ENCODE measurements at regions not wholly inside any gene's neighbourhood (a gene's known extent, or its start where the extent isn't known, plus 50 kb on each side); places are given as distances from the start of the nearest gene placed in this dataset.

GRCh38 chr2:213202011-213202410 lies 50.6 kb upstream of the IKZF2 start:
- Mint-ChIP-seq H3K4me3 (no peak overlapping the region), H3K4me1 (no peaks in the 10 kb centered on the region), H3K27me3 (no peaks in the 10 kb centered on the region), H3K9me3 (peaks cover 9% of the 10 kb centered on the region), H3K36me3 (ENCODE audit: low read depth) (no peaks in the 10 kb centered on the region), H3K27ac (no peak overlapping the region)
- DNase-seq (no peak), ATAC-seq (no peak)

DNA sequence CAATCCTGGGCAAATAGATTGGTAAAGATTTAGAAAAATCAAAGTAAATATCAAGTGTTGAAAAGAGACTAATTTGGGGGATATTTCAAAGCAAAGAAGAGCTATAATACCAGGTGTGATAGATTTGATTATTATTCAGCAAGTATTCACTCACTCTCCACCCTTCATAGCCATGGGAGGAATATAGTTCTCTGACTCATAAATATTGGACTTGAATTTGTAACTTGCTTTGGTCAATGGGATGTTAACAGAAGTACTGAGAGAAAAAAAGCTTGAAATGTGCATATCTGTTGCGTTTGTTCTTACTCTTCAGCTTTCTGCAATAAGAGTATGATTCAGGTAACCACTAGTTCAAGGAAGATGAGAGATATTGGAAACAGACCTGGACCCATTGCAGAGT lies 54.5 kb upstream of the IKZF2 start:
- DNase-seq (no peak), ATAC-seq (no peak)
- no peaks in the 10 kb centered on the region for H3K4me1 Mint-ChIP-seq
- H3K9me3 Mint-ChIP-seq: no peaks in the 10 kb centered on the region
- H3K36me3 Mint-ChIP-seq (ENCODE audit: low read depth): no peaks in the 10 kb centered on the region
- H3K4me3 Mint-ChIP-seq: no peak overlapping the region
- H3K27me3 Mint-ChIP-seq: no peaks in the 10 kb centered on the region
- no peak overlapping the region for H3K27ac Mint-ChIP-seq

GRCh38 chr2:213213186-213213585 lies 61.8 kb upstream of the IKZF2 start:
- H3K36me3 Mint-ChIP-seq (ENCODE audit: low read depth): no peaks in the 10 kb centered on the region
- no peak overlapping the region for H3K4me3 Mint-ChIP-seq
- H3K27ac Mint-ChIP-seq: no peak overlapping the region
- no peaks in the 10 kb centered on the region for H3K4me1 Mint-ChIP-seq
- H3K27me3 Mint-ChIP-seq: no peaks in the 10 kb centered on the region
- no peaks in the 10 kb centered on the region for H3K9me3 Mint-ChIP-seq
- DNase-seq (no peak), ATAC-seq (no peak)

- H3K36me3 Mint-ChIP-seq (ENCODE audit: low read depth): no peaks in the 10 kb centered on the region
- ATAC-seq: no peak
- H3K27ac Mint-ChIP-seq: no peak overlapping the region
- no peaks in the 10 kb centered on the region for H3K27me3 Mint-ChIP-seq
- H3K9me3 Mint-ChIP-seq: no peaks in the 10 kb centered on the region
- no peak overlapping the region for H3K4me3 Mint-ChIP-seq
- no peaks in the 10 kb centered on the region for H3K4me1 Mint-ChIP-seq
- no peak for DNase-seq
Measured at GRCh38 chr2:213214209-213214608, 62.8 kb upstream of the IKZF2 start.

DNA sequence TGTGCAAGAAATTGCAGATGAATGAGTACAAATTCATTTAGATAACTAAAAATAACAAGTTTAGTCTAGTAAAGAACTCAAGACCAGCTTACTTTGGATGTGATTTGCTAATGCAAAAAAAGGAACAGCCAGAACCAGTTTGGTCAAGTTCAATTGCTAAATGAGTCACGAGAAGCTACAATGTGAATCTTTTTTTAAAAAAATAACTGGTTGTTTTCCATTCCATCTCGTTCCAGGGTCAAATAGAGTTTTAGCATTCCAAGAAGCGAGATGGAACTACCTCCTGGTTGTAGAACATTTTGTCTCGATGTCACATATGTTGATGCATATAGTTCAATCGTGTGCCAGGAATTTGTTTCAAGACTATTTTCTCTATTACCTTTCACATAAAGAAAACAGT lies 65.0 kb upstream of the IKZF2 start:
- no peaks in the 10 kb centered on the region for H3K36me3 Mint-ChIP-seq (ENCODE audit: low read depth)
- no peak for DNase-seq

DNA sequence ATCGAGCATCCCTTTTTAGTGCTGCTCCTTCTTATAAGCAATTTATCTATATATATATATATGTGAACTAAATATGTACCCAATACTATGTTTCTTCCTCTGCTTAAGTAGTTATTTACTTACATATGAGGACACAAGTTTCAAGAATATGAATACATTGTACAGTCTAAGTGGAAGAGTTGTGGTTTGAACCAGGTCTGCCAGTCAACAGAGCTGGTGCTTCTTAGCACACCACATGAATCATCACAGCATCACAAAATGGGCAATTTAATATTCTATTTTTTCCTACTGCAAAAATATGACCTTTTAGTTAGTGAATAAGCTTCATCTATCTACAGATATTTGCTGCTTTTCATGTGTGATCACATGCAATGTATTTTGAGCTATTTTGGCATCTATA lies 64.4 kb upstream of the SPAG16 start:
- Mint-ChIP-seq H3K27me3 (no peaks in the 10 kb centered on the region), H3K9me3 (no peaks in the 10 kb centered on the region), H3K27ac (no peak overlapping the region), H3K4me3 (no peak overlapping the region), H3K4me1 (peaks cover 2% of the 10 kb centered on the region), H3K36me3 (ENCODE audit: low read depth) (no peaks in the 10 kb centered on the region)
- DNase-seq (no peak), ATAC-seq (no peak)

More for the DNA sequence above, 65.0 kb upstream of the IKZF2 start:
- ATAC-seq: no peak
- H3K4me1 Mint-ChIP-seq: peaks cover 2% of the 10 kb centered on the region
- no peaks in the 10 kb centered on the region for H3K27me3 Mint-ChIP-seq
- H3K4me3 Mint-ChIP-seq: no peak overlapping the region
- H3K27ac Mint-ChIP-seq: no peak overlapping the region
- H3K9me3 Mint-ChIP-seq: no peaks in the 10 kb centered on the region

- ATAC-seq: no peak
- H3K9me3 Mint-ChIP-seq: no peaks in the 10 kb centered on the region
Measured at GRCh38 chr2:213220967-213221603, 63.2 kb upstream of the SPAG16 start.

DNA sequence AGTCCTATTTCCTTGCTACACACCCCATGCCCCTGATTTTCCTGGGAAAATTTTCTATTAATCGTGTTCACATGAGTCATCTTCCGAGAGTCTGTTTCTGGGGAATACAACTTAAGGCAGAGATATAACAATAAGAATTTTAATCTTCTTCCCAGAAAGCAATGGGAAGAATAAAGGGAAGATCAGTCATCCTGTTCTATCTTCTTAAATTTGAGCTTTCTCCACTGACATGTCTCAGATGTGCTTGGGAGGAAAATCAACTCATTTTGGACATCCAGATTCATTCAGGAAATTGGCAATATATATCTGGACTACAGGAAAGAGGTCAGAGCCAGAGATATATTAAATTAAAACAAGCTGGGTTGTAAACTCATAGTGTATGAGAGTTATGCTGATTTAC lies 62.3 kb upstream of the SPAG16 start:
- ATAC-seq (no peak), DNase-seq (no peak)
- H3K27ac Mint-ChIP-seq: no peak overlapping the region
- H3K4me3 Mint-ChIP-seq: no peak overlapping the region
- H3K36me3 Mint-ChIP-seq (ENCODE audit: low read depth): no peaks in the 10 kb centered on the region
- peaks cover 5% of the 10 kb centered on the region for H3K4me1 Mint-ChIP-seq
- H3K9me3 Mint-ChIP-seq: no peaks in the 10 kb centered on the region
- no peaks in the 10 kb centered on the region for H3K27me3 Mint-ChIP-seq

More at GRCh38 chr2:213220967-213221603, 63.2 kb upstream of the SPAG16 start:
- no peak for DNase-seq
- Mint-ChIP-seq H3K27ac (no peak overlapping the region), H3K4me1 (peaks cover 2% of the 10 kb centered on the region), H3K36me3 (ENCODE audit: low read depth) (no peaks in the 10 kb centered on the region), H3K27me3 (no peaks in the 10 kb centered on the region), H3K4me3 (no peak overlapping the region)

GRCh38 chr2:213224366-213224765 lies 59.9 kb upstream of the SPAG16 start:
- no peak overlapping the region for H3K4me3 Mint-ChIP-seq
- no peaks in the 10 kb centered on the region for H3K36me3 Mint-ChIP-seq (ENCODE audit: low read depth)
- no peaks in the 10 kb centered on the region for H3K27me3 Mint-ChIP-seq
- ATAC-seq (no peak), DNase-seq (no peak)
- no peak overlapping the region for H3K27ac Mint-ChIP-seq
- peaks cover 7% of the 10 kb centered on the region for H3K4me1 Mint-ChIP-seq
- no peaks in the 10 kb centered on the region for H3K9me3 Mint-ChIP-seq

GRCh38 chr2:213225866-213226265 lies 58.4 kb upstream of the SPAG16 start:
- Mint-ChIP-seq H3K4me3 (no peak overlapping the region), H3K27me3 (no peaks in the 10 kb centered on the region), H3K9me3 (no peaks in the 10 kb centered on the region), H3K27ac (no peak overlapping the region), H3K4me1 (peaks cover 7% of the 10 kb centered on the region), H3K36me3 (ENCODE audit: low read depth) (no peaks in the 10 kb centered on the region)
- no peak for ATAC-seq
- DNase-seq: no peak

GRCh38 chr2:213227458-213227857 lies 56.8 kb upstream of the SPAG16 start:
- H3K9me3 Mint-ChIP-seq: no peaks in the 10 kb centered on the region
- H3K27me3 Mint-ChIP-seq: no peaks in the 10 kb centered on the region
- no peaks in the 10 kb centered on the region for H3K36me3 Mint-ChIP-seq (ENCODE audit: low read depth)
- DNase-seq (no peak), ATAC-seq (peak; percentile 65)
- H3K4me3 Mint-ChIP-seq: no peak overlapping the region
- peaks cover 5% of the 10 kb centered on the region for H3K4me1 Mint-ChIP-seq
- H3K27ac Mint-ChIP-seq: no peak overlapping the region

DNA sequence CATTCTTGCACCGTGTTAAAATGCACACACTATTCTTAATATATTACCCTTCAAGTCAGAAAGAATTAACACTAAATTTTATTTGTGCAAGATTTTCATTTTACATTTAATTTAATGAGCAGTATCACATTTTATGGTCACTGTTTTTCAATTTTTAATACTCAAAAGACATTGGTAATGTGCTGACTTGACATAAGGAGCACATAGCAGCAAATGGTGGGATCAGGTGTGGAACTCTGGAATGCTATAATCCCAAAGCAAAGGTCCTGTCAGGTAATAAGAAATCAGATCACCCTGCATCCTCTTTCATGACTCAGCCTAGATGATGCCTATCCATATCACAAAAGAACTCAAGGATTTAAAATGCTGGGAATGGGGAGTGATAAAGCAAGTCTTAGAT lies 55.6 kb upstream of the SPAG16 start:
- H3K27me3 Mint-ChIP-seq: no peaks in the 10 kb centered on the region
- H3K36me3 Mint-ChIP-seq (ENCODE audit: low read depth): no peaks in the 10 kb centered on the region
- H3K9me3 Mint-ChIP-seq: no peaks in the 10 kb centered on the region
- H3K4me1 Mint-ChIP-seq: peaks cover 16% of the 10 kb centered on the region
- no peak for ATAC-seq
- H3K27ac Mint-ChIP-seq: no peak overlapping the region
- no peak for DNase-seq
- no peak overlapping the region for H3K4me3 Mint-ChIP-seq

DNA sequence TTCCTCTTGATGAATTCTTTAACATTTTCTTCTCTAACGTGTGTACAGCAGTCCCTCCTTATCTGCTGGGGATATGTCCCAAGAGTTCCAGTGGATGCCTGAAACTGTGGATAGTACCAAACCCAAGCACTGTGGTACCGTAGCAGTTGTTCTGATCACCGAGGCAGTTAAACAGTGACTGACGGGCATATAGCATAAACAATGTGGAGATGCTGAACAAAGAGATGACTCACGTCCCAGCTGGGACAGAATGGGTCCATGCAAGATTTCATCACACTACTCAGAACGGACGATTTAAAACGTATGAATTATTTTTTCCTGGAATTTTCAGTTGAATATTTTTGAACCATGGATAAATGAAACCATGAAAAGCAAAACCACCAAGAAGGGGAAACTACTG lies 54.5 kb upstream of the SPAG16 start:
- no peak overlapping the region for H3K27ac Mint-ChIP-seq
- peaks cover 26% of the 10 kb centered on the region for H3K4me1 Mint-ChIP-seq
- H3K9me3 Mint-ChIP-seq: no peaks in the 10 kb centered on the region
- H3K27me3 Mint-ChIP-seq: no peaks in the 10 kb centered on the region
- H3K4me3 Mint-ChIP-seq: no peak overlapping the region
- ATAC-seq: no peak
- DNase-seq: no peak
- H3K36me3 Mint-ChIP-seq (ENCODE audit: low read depth): no peaks in the 10 kb centered on the region

DNA sequence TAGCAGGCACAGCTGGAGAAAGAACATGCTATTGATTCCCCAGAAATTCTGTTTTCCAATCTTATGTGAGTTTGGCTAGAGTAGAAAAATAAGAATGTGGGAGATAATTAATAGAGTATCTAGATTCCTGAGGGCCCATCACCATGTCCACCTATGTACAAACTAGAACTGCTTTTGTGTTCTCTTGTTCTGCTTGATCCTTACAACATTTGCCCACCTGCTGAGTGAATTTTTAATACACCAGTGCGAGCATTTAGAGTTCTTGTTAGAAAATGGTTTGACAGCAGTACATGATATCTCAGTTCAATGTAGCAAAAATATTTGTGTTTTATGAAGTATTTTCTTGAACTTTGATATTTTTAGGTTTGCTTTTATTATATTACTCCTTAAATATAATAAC lies 52.3 kb upstream of the SPAG16 start:
- Mint-ChIP-seq H3K36me3 (ENCODE audit: low read depth) (no peaks in the 10 kb centered on the region), H3K4me1 (peaks cover 33% of the 10 kb centered on the region), H3K4me3 (no peak overlapping the region), H3K27ac (no peak overlapping the region), H3K27me3 (peaks cover under 1% of the 10 kb centered on the region), H3K9me3 (no peaks in the 10 kb centered on the region)
- ATAC-seq (no peak), DNase-seq (no peak)

- H3K27me3 Mint-ChIP-seq: peaks cover 2% of the 10 kb centered on the region
- peaks cover 35% of the 10 kb centered on the region for H3K4me1 Mint-ChIP-seq
- peak overlapping the region; percentile 25 for H3K4me3 Mint-ChIP-seq
- H3K27ac Mint-ChIP-seq: peak overlapping the region; percentile 32
- DNase-seq (peak; percentile 36), ATAC-seq (peak; percentile 91)
- no peaks in the 10 kb centered on the region for H3K9me3 Mint-ChIP-seq
- H3K36me3 Mint-ChIP-seq (ENCODE audit: low read depth): no peaks in the 10 kb centered on the region
Measured at GRCh38 chr2:213232649-213233437, 51.4 kb upstream of the SPAG16 start.
